ENCODE measurements at regions not wholly inside any gene's neighbourhood (a gene's known extent, or its start where the extent isn't known, plus 50 kb on each side); places are given as distances from the start of the nearest gene placed in this dataset.

DNA sequence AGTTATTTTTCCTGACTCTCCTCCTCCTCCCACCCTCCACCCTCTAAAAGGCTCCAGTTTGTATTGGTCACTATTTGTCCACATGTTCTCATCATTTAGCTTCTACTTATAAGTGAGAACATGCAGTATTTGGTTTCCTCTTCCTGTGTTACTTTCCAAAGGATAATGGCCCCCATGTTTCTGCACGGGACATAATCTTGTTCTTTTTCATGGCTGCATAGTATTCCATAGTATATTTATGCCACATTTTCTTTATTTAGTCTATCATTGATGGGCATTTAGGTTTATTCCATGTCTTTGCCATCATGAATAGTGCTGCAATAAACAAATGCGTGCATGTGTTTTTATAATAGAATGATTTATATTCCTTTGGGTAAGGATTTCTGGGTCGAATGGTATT is 167.3 kb upstream of the GRID2 start:
- no peak for TF ChIP-seq POLR2A (IDR thresholded peaks at IDR 0.05)
- TF ChIP-seq, protein P1, sequence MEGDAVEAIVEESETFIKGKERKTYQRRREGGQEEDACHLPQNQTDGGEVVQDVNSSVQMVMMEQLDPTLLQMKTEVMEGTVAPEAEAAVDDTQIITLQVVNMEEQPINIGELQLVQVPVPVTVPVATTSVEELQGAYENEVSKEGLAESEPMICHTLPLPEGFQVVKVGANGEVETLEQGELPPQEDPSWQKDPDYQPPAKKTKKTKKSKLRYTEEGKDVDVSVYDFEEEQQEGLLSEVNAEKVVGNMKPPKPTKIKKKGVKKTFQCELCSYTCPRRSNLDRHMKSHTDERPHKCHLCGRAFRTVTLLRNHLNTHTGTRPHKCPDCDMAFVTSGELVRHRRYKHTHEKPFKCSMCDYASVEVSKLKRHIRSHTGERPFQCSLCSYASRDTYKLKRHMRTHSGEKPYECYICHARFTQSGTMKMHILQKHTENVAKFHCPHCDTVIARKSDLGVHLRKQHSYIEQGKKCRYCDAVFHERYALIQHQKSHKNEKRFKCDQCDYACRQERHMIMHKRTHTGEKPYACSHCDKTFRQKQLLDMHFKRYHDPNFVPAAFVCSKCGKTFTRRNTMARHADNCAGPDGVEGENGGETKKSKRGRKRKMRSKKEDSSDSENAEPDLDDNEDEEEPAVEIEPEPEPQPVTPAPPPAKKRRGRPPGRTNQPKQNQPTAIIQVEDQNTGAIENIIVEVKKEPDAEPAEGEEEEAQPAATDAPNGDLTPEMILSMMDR (IDR thresholded peaks at IDR 0.05): no peak

Measured in heart left ventricle (tissue), 13 donors.